ENCODE measurements at regions not wholly inside any gene's neighbourhood (a gene's known extent, or its start where the extent isn't known, plus 50 kb on each side); places are given as distances from the start of the nearest gene placed in this dataset.

- TF ChIP-seq CTCF (IDR thresholded peaks at IDR 0.05; ENCODE audit: low read depth, low read length): no peak
- TF ChIP-seq POLR2A (IDR thresholded peaks at IDR 0.05; ENCODE audit: extremely low read depth, insufficient read length): no peak
Measured at GRCh38 chr10:52474265-52474664, 160.2 kb downstream of the DKK1 start.

Measured in NB4 (cell line).